Hypothalamus (tissue), 51 donors: ENCODE measurements at regions not wholly inside any gene's neighbourhood (a gene's known extent, or its start where the extent isn't known, plus 50 kb on each side); places are given as distances from the start of the nearest gene placed in this dataset.

ENCODE experiments used
- DNase-seq, 51 donors: peaks; one replicate each; lab custom pipeline; 2025; lab: John Stamatoyannopoulos, UW

GRCh38 chr14:38137005-38137404, 70.7 kb upstream of the SSTR1 start:
- DNase-seq = no peak

GRCh38 chr14:38138473-38139138, 69.1 kb upstream of the SSTR1 start:
- no peak for DNase-seq

- DNase-seq = no peak
Measured at GRCh38 chr14:38139926-38140325, 67.8 kb upstream of the SSTR1 start.

- DNase-seq = no peak
Measured at GRCh38 chr14:38143170-38143569, 64.5 kb upstream of the SSTR1 start.

GRCh38 chr14:38143659-38144505, 63.8 kb upstream of the SSTR1 start:
- DNase-seq = no peak

- no peak for DNase-seq
Measured at GRCh38 chr14:38145142-38145541, 62.6 kb upstream of the SSTR1 start.

GRCh38 chr14:38150075-38150474, 57.6 kb upstream of the SSTR1 start:
- no peak for DNase-seq
